Neural progenitor cell (in vitro differentiated cells): ENCODE measurements at regions not wholly inside any gene's neighbourhood (a gene's known extent, or its start where the extent isn't known, plus 50 kb on each side); places are given as distances from the start of the nearest gene placed in this dataset.

Experiments
- DNase-seq: peaks from one replicate; pipeline ENCODE4 v3.0.0-alpha.2; 2016; ENCODE audit warnings: low spot score
- H2AFZ ChIP-seq: fragments of 200-600 bp; sonication (generic); replicated peaks from 2 replicates; pipeline ENCODE4 v1.6.1; 2016; ENCODE audit warnings: antibody characterized with exemption
- H3F3A ChIP-seq: fragments of 200-600 bp; sonication (generic); 2 replicates; pipeline ENCODE4 v1.6.1; 2016; ENCODE audit warnings: antibody characterized with exemption, low read depth
- H3K27ac ChIP-seq: fragments of 200-600 bp; sonication (generic); 2 replicates; pipeline ENCODE4 v1.5.1; 2016; ENCODE audit warnings: mild to moderate bottlenecking
- H3K27me3 ChIP-seq: fragments of 200-600 bp; sonication (generic); 2 replicates; pipeline ENCODE4 v1.6.1; 2016; ENCODE audit warnings: mild to moderate bottlenecking, moderate library complexity
- H3K36me3 ChIP-seq: fragments of 200-600 bp; sonication (generic); 2 replicates; pipeline ENCODE4 v1.5.1; 2016
- H3K4me1 ChIP-seq: fragments of 200-600 bp; sonication (generic); 2 replicates; pipeline ENCODE4 v1.6.1; 2016; ENCODE audit warnings: mixed run types
- H3K4me2 ChIP-seq: fragments of 200-600 bp; sonication (generic); 2 replicates; pipeline ENCODE4 v1.6.1; 2016
- H3K4me3 ChIP-seq: fragments of 200-600 bp; sonication (generic); 2 replicates; pipeline ENCODE4 v1.5.1; 2016
- H3K79me2 ChIP-seq: fragments of 200-600 bp; sonication (generic); 2 replicates; pipeline ENCODE4 v1.6.1; 2016; ENCODE audit warnings: low read depth
- H3K9ac ChIP-seq: fragments of 200-600 bp; sonication (generic); 2 replicates; pipeline ENCODE4 v1.6.1; 2016
- H3K9me3 ChIP-seq: fragments of 200-600 bp; sonication (generic); 2 replicates; pipeline ENCODE4 v1.5.1; 2016; ENCODE audit warnings: low read depth
- H4K20me1 ChIP-seq: fragments of 200-600 bp; sonication (generic); 2 replicates; pipeline ENCODE4 v1.6.1; 2016; ENCODE audit warnings: low read depth
- H3K27ac Mint-ChIP-seq: 3 replicates; pipeline ENCODE4 v1.8.0; 2021; ENCODE audit warnings: mixed read lengths
- H3K27me3 Mint-ChIP-seq: 2 replicates; pipeline ENCODE4 v1.8.0; 2022; ENCODE audit warnings: low read depth, mild to moderate bottlenecking, inconsistent platforms, moderate library complexity, mixed read lengths; ENCODE audit not compliant: insufficient read depth
- H3K36me3 Mint-ChIP-seq: 3 replicates; pipeline ENCODE4 v1.8.0; 2021; ENCODE audit warnings: mixed read lengths
- H3K4me1 Mint-ChIP-seq: 3 replicates; pipeline ENCODE4 v1.8.0; 2021; ENCODE audit warnings: mixed read lengths
- H3K4me3 Mint-ChIP-seq: 3 replicates; pipeline ENCODE4 v1.8.0; 2021; ENCODE audit warnings: mild to moderate bottlenecking, moderate library complexity, mixed read lengths
- H3K9me3 Mint-ChIP-seq: 3 replicates; pipeline ENCODE4 v1.8.0; 2020; ENCODE audit warnings: mixed read lengths
- EZH2 ChIP-seq: fragments of 200-600 bp; sonication (generic); IDR thresholded peaks from 2 replicates; pipeline ENCODE4 v1.6.1; 2017; ENCODE audit warnings: antibody characterized with exemption, mild to moderate bottlenecking, moderate library complexity
- EZH2phosphoT487 ChIP-seq: fragments of 200-600 bp; sonication (generic); IDR thresholded peaks from 2 replicates; pipeline ENCODE4 v1.6.1; 2017; ENCODE audit warnings: antibody characterized with exemption
- TF ChIP-seq, protein P1 (sequence below): fragments of 200-600 bp; sonication (generic); IDR thresholded peaks from 2 replicates; pipeline ENCODE4 v1.5.1; 2017; ENCODE audit warnings: antibody characterized with exemption, mild to moderate bottlenecking

GRCh38 chr4:179163147-179163546, 1720.9 kb upstream of the AGA start:
- no peak overlapping the region for H3K27ac Mint-ChIP-seq
- H3K4me3 Mint-ChIP-seq = no peak overlapping the region
- Histone ChIP-seq H3F3A (peaks cover 10% of the 10 kb centered on the region), H3K4me1 (peaks cover 26% of the 10 kb centered on the region), H3K9ac (no peak overlapping the region), H2AFZ (no peak overlapping the region), H4K20me1 (no peaks in the 10 kb centered on the region), H3K27ac (no peak overlapping the region), H3K9me3 (no peaks in the 10 kb centered on the region), H3K4me2 (no peak overlapping the region), H3K27me3 (peaks cover 5% of the 10 kb centered on the region), H3K79me2 (no peaks in the 10 kb centered on the region), H3K36me3 (no peaks in the 10 kb centered on the region), H3K4me3 (no peak overlapping the region)
- no peaks in the 10 kb centered on the region for H3K27me3 Mint-ChIP-seq
- H3K9me3 Mint-ChIP-seq = no peaks in the 10 kb centered on the region
- H3K4me1 Mint-ChIP-seq = peaks cover 11% of the 10 kb centered on the region
- no peaks in the 10 kb centered on the region for H3K36me3 Mint-ChIP-seq
- TF ChIP-seq, protein P1, sequence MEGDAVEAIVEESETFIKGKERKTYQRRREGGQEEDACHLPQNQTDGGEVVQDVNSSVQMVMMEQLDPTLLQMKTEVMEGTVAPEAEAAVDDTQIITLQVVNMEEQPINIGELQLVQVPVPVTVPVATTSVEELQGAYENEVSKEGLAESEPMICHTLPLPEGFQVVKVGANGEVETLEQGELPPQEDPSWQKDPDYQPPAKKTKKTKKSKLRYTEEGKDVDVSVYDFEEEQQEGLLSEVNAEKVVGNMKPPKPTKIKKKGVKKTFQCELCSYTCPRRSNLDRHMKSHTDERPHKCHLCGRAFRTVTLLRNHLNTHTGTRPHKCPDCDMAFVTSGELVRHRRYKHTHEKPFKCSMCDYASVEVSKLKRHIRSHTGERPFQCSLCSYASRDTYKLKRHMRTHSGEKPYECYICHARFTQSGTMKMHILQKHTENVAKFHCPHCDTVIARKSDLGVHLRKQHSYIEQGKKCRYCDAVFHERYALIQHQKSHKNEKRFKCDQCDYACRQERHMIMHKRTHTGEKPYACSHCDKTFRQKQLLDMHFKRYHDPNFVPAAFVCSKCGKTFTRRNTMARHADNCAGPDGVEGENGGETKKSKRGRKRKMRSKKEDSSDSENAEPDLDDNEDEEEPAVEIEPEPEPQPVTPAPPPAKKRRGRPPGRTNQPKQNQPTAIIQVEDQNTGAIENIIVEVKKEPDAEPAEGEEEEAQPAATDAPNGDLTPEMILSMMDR = no peak
- TF ChIP-seq EZH2 (no peak), EZH2phosphoT487 (no peak)
- no peak for DNase-seq

GRCh38 chr4:179164267-179164999, 1722.2 kb upstream of the AGA start:
- Mint-ChIP-seq H3K27ac (no peak overlapping the region), H3K36me3 (no peaks in the 10 kb centered on the region), H3K9me3 (no peaks in the 10 kb centered on the region), H3K27me3 (no peaks in the 10 kb centered on the region), H3K4me1 (peaks cover 11% of the 10 kb centered on the region), H3K4me3 (no peak overlapping the region)
- peaks cover 14% of the 10 kb centered on the region for H3K27me3 ChIP-seq
- H3K4me2 ChIP-seq = no peak overlapping the region
- DNase-seq = no peak
- H3K9me3 ChIP-seq = no peaks in the 10 kb centered on the region
- no peak overlapping the region for H3K4me3 ChIP-seq
- no peak overlapping the region for H2AFZ ChIP-seq
- no peaks in the 10 kb centered on the region for H4K20me1 ChIP-seq
- H3F3A ChIP-seq = peaks cover 10% of the 10 kb centered on the region
- H3K79me2 ChIP-seq = no peaks in the 10 kb centered on the region
- peaks cover 26% of the 10 kb centered on the region for H3K4me1 ChIP-seq
- H3K9ac ChIP-seq = no peak overlapping the region
- no peak overlapping the region for H3K27ac ChIP-seq
- TF ChIP-seq EZH2phosphoT487 (no peak), EZH2 (no peak)
- TF ChIP-seq, protein P1 = no peak
- H3K36me3 ChIP-seq = no peaks in the 10 kb centered on the region

DNA sequence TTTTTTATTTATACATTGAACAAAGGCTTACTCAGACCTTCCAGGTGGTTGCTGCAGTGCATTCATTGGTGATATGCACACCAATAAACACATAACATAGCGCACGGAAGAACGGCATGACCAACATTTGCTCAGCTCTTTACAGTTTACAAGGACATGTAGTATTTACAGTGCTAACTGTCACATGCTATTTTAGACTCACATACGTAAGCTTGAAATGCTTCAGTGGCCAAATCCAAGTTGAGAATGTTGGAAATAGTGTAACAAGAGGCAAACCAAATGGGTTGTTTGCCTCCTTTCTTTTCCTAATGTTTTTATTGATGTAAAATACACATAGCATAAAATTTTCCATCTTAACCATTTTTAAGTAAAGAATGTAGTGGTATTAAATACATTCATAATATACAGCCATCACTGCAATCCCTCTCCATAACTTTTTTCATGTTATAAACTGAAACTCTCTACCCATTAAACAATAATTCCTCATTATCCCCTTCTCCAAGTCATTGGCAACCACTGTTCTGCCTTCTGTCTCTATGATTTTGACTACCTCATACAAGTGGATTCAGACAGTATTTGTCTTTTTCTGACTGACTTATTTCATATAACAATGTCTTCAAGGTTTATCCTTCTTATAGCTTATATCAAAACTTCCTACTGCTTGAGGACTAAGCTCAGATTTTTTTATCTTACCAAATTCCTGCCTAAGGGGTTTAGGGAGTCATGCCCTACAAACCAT, 1722.9 kb upstream of the AGA start:
- Histone ChIP-seq H3K27ac (no peak overlapping the region), H3K9ac (no peak overlapping the region), H3K79me2 (no peaks in the 10 kb centered on the region), H3K27me3 (peaks cover 20% of the 10 kb centered on the region), H2AFZ (no peak overlapping the region), H3K4me3 (no peak overlapping the region), H3K4me1 (peaks cover 26% of the 10 kb centered on the region), H3F3A (peaks cover 10% of the 10 kb centered on the region), H3K9me3 (no peaks in the 10 kb centered on the region), H3K36me3 (no peaks in the 10 kb centered on the region), H3K4me2 (peak overlapping the region; percentile 56), H4K20me1 (no peaks in the 10 kb centered on the region)
- no peaks in the 10 kb centered on the region for H3K9me3 Mint-ChIP-seq
- H3K27ac Mint-ChIP-seq = no peak overlapping the region
- no peak overlapping the region for H3K4me3 Mint-ChIP-seq
- TF ChIP-seq, protein P1 = no peak
- TF ChIP-seq EZH2 (no peak), EZH2phosphoT487 (no peak)
- H3K27me3 Mint-ChIP-seq = no peaks in the 10 kb centered on the region
- H3K4me1 Mint-ChIP-seq = peaks cover 11% of the 10 kb centered on the region
- no peaks in the 10 kb centered on the region for H3K36me3 Mint-ChIP-seq
- DNase-seq = no peak
